ENCODE measurements at regions not wholly inside any gene's neighbourhood (a gene's known extent, or its start where the extent isn't known, plus 50 kb on each side); places are given as distances from the start of the nearest gene placed in this dataset.

DNA sequence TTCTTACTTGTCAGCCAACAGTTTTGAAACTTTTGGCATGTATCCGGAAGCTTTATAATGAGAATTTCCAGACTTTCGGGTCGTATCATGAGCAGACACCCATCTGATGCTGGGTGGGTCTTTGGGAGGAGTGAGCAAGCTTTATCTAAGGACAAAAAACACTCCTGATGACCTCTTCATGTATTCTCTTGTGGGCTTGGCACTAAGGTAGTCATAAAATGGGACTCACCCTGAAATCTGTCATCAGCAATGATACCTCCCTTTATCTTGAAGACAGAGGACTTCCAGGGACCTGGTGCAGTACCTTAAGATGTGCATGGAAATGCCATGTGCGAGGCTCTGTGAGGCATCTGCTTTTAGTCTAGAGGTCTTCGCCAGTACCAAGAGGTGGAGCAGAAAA, 346.3 kb upstream of the PPARGC1A start:
- in situ Hi-C loops (cut with HindIII; ENCODE audit: low sequenced_read_pairs) = no loop called here
- H3K4me3 ChIP-seq (ENCODE audit: low read depth, low read length) = no peak overlapping the region
- no peak for DNase-seq (ENCODE audit: low read depth, low spot score)
- TF ChIP-seq, protein P1, sequence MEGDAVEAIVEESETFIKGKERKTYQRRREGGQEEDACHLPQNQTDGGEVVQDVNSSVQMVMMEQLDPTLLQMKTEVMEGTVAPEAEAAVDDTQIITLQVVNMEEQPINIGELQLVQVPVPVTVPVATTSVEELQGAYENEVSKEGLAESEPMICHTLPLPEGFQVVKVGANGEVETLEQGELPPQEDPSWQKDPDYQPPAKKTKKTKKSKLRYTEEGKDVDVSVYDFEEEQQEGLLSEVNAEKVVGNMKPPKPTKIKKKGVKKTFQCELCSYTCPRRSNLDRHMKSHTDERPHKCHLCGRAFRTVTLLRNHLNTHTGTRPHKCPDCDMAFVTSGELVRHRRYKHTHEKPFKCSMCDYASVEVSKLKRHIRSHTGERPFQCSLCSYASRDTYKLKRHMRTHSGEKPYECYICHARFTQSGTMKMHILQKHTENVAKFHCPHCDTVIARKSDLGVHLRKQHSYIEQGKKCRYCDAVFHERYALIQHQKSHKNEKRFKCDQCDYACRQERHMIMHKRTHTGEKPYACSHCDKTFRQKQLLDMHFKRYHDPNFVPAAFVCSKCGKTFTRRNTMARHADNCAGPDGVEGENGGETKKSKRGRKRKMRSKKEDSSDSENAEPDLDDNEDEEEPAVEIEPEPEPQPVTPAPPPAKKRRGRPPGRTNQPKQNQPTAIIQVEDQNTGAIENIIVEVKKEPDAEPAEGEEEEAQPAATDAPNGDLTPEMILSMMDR (IDR thresholded peaks at IDR 0.05; ENCODE audit: low read depth, low read length) = no peak

DNA sequence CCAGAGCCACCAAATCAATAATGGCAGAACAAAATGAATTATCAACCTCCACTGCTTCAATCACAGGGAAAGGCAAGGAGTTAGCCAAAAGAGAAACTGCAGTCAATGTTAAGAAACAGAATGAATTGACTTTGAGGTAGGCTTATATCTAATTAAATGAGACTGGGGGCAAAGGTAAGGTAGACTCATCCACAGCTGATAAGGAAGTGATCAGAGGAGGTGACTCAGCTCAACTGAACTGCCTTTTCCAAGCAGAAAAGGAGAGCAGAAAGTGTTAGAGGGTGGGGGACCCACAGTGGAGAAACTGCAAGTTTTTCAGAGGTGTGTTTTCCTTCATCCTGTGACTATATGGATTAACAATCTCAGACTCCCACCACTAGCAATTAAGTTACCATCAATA, 345.8 kb upstream of the PPARGC1A start:
- DNase-seq (ENCODE audit: low read depth, low spot score) = no peak
- no peak overlapping the region for H3K4me3 ChIP-seq (ENCODE audit: low read depth, low read length)
- TF ChIP-seq, protein P1 (IDR thresholded peaks at IDR 0.05; ENCODE audit: low read depth, low read length) = no peak
- in situ Hi-C loops (cut with HindIII; ENCODE audit: low sequenced_read_pairs) = no loop called here

DNA sequence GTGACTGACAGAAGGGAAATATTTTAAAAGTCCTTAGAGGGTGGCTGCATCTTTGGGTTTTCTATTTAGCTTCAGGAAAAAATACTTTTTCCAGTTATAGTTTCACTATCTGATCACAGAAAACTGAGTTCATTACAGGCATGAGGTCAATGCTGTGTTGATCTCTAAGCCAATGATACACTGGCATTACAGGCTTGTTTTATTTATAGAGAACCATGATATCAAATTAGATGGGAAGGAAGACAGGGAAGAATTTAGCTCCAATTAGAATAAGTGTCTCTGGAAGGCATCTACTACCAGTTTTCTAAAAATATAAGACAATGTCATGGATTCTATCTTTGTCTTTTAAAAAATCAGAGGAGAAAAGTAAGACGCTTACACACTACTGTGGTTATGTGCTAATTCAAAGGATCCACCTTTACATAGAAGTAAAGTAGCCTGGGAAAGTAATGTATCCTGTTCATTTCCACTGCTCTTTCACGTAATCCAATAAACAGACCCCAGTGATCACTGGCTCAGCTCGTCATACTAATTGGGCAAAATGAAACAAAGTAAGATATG, 344.5 kb upstream of the PPARGC1A start:
- TF ChIP-seq, protein P1 (IDR thresholded peaks at IDR 0.05; ENCODE audit: low read depth, low read length) = no peak
- in situ Hi-C loops (cut with HindIII; ENCODE audit: low sequenced_read_pairs) = no loop called here
- no peak overlapping the region for H3K4me3 ChIP-seq (ENCODE audit: low read depth, low read length)
- no peak for DNase-seq (ENCODE audit: low read depth, low spot score)

DNA sequence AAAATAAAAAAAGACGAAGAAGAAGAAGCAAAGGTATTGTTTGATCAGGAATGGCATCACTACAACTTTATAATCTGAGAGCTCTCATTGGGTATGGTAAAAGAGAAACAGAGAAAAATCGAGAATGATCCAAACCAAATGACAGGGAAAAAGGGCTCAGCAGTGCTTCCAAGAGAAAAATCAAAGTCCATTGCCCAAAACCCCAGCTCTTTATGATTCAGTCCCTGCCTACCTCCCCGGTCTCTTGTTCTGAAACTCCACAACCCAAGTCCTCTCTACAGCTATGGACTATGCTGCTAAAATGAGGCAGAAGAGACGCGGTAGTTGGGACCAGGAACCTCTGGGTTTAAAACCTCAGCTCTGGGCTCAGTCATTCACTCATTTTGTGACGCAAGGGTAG, 341.1 kb upstream of the PPARGC1A start:
- no peak overlapping the region for H3K4me3 ChIP-seq (ENCODE audit: low read depth, low read length)
- in situ Hi-C loops (cut with HindIII; ENCODE audit: low sequenced_read_pairs) = no loop called here
- TF ChIP-seq, protein P1 (IDR thresholded peaks at IDR 0.05; ENCODE audit: low read depth, low read length) = no peak
- no peak for DNase-seq (ENCODE audit: low read depth, low spot score)

DNA sequence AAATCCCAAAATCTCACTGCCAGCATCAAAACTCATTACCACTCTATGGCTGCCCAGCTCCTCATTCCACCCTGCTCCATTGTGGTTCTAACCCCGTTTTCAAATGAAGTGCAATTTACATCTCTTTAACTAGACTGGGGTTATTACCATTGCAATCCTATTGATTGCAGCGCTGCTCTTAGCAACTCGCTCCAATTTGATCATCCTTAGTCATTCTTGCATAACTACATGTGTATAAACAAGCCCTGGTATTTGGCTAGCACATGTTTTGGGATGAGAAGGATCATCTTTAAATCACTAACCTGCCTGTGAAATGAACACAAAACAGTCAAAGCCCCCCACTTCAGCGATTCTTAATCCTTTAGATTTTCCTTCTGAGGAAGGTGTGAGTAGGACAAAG, 340.1 kb upstream of the PPARGC1A start:
- in situ Hi-C loops (cut with HindIII; ENCODE audit: low sequenced_read_pairs) = no loop called here
- TF ChIP-seq, protein P1 (IDR thresholded peaks at IDR 0.05; ENCODE audit: low read depth, low read length) = no peak
- DNase-seq (ENCODE audit: low read depth, low spot score) = no peak
- no peak overlapping the region for H3K4me3 ChIP-seq (ENCODE audit: low read depth, low read length)

DNA sequence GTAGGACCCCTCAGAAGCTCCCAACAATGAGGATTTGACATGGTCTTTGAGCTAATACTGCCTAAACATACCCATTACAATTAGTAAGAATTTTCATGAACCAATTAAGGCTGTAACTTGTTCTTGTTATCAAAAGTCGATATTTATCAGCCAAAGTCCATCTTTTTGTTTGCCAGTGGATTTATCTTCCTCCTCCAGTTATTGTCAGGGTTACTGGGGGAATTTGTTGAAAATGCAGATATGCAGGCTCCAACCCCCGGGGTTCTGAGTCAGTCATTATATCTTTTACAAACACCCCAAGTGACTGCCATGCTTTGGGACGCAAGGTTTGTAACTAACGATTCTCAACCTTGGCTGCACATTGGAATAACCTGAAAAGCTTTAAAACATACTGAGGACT, 338.8 kb upstream of the PPARGC1A start:
- TF ChIP-seq, protein P1 (IDR thresholded peaks at IDR 0.05; ENCODE audit: low read depth, low read length) = no peak
- no peak for DNase-seq (ENCODE audit: low read depth, low spot score)
- no peak overlapping the region for H3K4me3 ChIP-seq (ENCODE audit: low read depth, low read length)
- in situ Hi-C loops (cut with HindIII; ENCODE audit: low sequenced_read_pairs) = no loop called here

DNA sequence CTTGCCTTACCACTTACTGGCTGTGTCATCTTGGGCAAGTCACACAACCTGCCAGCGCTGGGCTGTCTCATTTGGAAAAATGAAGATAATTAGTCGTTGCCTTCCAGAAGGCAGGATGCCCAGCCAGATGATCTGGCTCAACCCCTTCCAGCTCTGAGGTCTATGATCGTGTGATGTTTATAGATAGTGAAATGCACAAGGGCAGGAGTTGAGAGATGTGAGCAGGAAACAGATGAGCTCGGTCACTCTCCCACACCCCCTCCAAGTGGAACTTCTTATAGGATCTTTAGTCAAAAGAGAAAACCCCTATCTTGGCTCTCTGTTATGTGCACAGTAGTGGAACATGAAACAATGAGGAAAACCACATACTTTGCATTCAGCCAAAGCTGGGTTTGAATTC, 336.8 kb upstream of the PPARGC1A start:
- TF ChIP-seq, protein P1 (IDR thresholded peaks at IDR 0.05; ENCODE audit: low read depth, low read length) = no peak
- H3K4me3 ChIP-seq (ENCODE audit: low read depth, low read length) = no peak overlapping the region
- in situ Hi-C loops (cut with HindIII; ENCODE audit: low sequenced_read_pairs) = no loop called here
- no peak for DNase-seq (ENCODE audit: low read depth, low spot score)
